ENCODE measurements at regions not wholly inside any gene's neighbourhood (a gene's known extent, or its start where the extent isn't known, plus 50 kb on each side); places are given as distances from the start of the nearest gene placed in this dataset.

- TF ChIP-seq, protein P1, sequence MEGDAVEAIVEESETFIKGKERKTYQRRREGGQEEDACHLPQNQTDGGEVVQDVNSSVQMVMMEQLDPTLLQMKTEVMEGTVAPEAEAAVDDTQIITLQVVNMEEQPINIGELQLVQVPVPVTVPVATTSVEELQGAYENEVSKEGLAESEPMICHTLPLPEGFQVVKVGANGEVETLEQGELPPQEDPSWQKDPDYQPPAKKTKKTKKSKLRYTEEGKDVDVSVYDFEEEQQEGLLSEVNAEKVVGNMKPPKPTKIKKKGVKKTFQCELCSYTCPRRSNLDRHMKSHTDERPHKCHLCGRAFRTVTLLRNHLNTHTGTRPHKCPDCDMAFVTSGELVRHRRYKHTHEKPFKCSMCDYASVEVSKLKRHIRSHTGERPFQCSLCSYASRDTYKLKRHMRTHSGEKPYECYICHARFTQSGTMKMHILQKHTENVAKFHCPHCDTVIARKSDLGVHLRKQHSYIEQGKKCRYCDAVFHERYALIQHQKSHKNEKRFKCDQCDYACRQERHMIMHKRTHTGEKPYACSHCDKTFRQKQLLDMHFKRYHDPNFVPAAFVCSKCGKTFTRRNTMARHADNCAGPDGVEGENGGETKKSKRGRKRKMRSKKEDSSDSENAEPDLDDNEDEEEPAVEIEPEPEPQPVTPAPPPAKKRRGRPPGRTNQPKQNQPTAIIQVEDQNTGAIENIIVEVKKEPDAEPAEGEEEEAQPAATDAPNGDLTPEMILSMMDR (IDR thresholded peaks at IDR 0.05): no peak
- ChIA-PET CTCF (no interaction called here), POLR2A (no interaction called here)
- no peak for DNase-seq
- no peak overlapping the region for H3K27ac Mint-ChIP-seq
- no peaks in the 10 kb centered on the region for H3K27me3 Mint-ChIP-seq
- H3K36me3 Mint-ChIP-seq (ENCODE audit: low read depth): no peaks in the 10 kb centered on the region
- intact Hi-C loops (cut with micrococcal nuclease): no loop called here
- H3K9me3 Mint-ChIP-seq: no peaks in the 10 kb centered on the region
- H3K4me1 Mint-ChIP-seq: peaks cover 12% of the 10 kb centered on the region
- ATAC-seq (ENCODE audit: low read depth): no peak
- H3K4me3 Mint-ChIP-seq: peak overlapping the region; percentile 29
Observed at GRCh38 chr1:239719642-239720258, 333.4 kb downstream of the CHRM3 start.

GRCh38 chr1:239722035-239722434 lies 335.7 kb downstream of the CHRM3 start:
- H3K4me3 Mint-ChIP-seq: no peak overlapping the region
- H3K27me3 Mint-ChIP-seq: no peaks in the 10 kb centered on the region
- DNase-seq (no peak), ATAC-seq (ENCODE audit: low read depth) (no peak)
- H3K27ac Mint-ChIP-seq: no peak overlapping the region
- TF ChIP-seq, protein P1 (IDR thresholded peaks at IDR 0.05): no peak
- H3K4me1 Mint-ChIP-seq: peaks cover 12% of the 10 kb centered on the region
- ChIA-PET POLR2A (no interaction called here), CTCF (no interaction called here)
- H3K36me3 Mint-ChIP-seq (ENCODE audit: low read depth): no peaks in the 10 kb centered on the region
- intact Hi-C loops (cut with micrococcal nuclease): no loop called here
- H3K9me3 Mint-ChIP-seq: no peaks in the 10 kb centered on the region

GRCh38 chr1:239723776-239724367 lies 337.5 kb downstream of the CHRM3 start:
- POLR2A ChIA-PET: no interaction called here
- ATAC-seq (ENCODE audit: low read depth) (no peak), DNase-seq (no peak)
- Mint-ChIP-seq H3K27me3 (no peaks in the 10 kb centered on the region), H3K27ac (no peak overlapping the region), H3K36me3 (ENCODE audit: low read depth) (no peaks in the 10 kb centered on the region), H3K4me1 (peaks cover 10% of the 10 kb centered on the region), H3K9me3 (no peaks in the 10 kb centered on the region), H3K4me3 (no peak overlapping the region)
- TF ChIP-seq, protein P1 (IDR thresholded peaks at IDR 0.05): no peak
- CTCF ChIA-PET: interaction anchor here (0.8 kb wide), 1 partner anchor 18 kb away, joined by 3 read pairs; no protein-coding TSS in a partner anchor
- intact Hi-C loops (cut with micrococcal nuclease): no loop called here

- no peak overlapping the region for H3K4me3 Mint-ChIP-seq
- H3K9me3 Mint-ChIP-seq: no peaks in the 10 kb centered on the region
- no peaks in the 10 kb centered on the region for H3K36me3 Mint-ChIP-seq (ENCODE audit: low read depth)
- H3K4me1 Mint-ChIP-seq: no peaks in the 10 kb centered on the region
- no peak for ATAC-seq (ENCODE audit: low read depth)
- no peak overlapping the region for H3K27ac Mint-ChIP-seq
- TF ChIP-seq, protein P1 (IDR thresholded peaks at IDR 0.05): no peak
- intact Hi-C loops (cut with micrococcal nuclease): no loop called here
- H3K27me3 Mint-ChIP-seq: no peaks in the 10 kb centered on the region
- ChIA-PET CTCF (no interaction called here), POLR2A (no interaction called here)
- DNase-seq: no peak
Observed at GRCh38 chr1:239725371-239725770, 339.0 kb downstream of the CHRM3 start.

DNA sequence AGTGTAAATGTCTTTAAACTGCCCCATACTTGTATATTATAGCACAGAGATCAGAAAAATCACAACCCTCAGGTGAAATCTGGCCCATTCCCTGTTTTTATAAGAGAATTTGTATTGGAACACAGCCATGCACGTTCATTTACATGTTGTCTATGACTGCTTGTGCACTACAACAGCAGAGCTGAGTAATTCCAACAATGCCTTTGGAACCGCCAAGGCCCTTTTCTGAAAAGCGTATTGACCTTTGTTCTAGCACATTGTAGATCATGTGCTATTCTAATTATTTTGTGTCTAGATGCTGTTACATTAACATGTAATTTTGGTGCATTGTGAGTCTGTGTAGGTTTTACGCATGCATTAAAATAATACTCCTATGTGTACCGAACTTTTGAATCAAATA lies 339.6 kb downstream of the CHRM3 start:
- Mint-ChIP-seq H3K9me3 (no peaks in the 10 kb centered on the region), H3K27me3 (no peaks in the 10 kb centered on the region), H3K36me3 (ENCODE audit: low read depth) (no peaks in the 10 kb centered on the region), H3K27ac (no peak overlapping the region), H3K4me1 (no peaks in the 10 kb centered on the region), H3K4me3 (no peak overlapping the region)
- DNase-seq (no peak), ATAC-seq (ENCODE audit: low read depth) (no peak)
- ChIA-PET CTCF (no interaction called here), POLR2A (no interaction called here)
- intact Hi-C loops (cut with micrococcal nuclease): no loop called here
- TF ChIP-seq, protein P1 (IDR thresholded peaks at IDR 0.05): no peak

Measured in activated B cell treated with CpG ODN at 0.5 μM for 24 hours (primary cell).